ENCODE measurements at regions not wholly inside any gene's neighbourhood (a gene's known extent, or its start where the extent isn't known, plus 50 kb on each side); places are given as distances from the start of the nearest gene placed in this dataset.

DNA sequence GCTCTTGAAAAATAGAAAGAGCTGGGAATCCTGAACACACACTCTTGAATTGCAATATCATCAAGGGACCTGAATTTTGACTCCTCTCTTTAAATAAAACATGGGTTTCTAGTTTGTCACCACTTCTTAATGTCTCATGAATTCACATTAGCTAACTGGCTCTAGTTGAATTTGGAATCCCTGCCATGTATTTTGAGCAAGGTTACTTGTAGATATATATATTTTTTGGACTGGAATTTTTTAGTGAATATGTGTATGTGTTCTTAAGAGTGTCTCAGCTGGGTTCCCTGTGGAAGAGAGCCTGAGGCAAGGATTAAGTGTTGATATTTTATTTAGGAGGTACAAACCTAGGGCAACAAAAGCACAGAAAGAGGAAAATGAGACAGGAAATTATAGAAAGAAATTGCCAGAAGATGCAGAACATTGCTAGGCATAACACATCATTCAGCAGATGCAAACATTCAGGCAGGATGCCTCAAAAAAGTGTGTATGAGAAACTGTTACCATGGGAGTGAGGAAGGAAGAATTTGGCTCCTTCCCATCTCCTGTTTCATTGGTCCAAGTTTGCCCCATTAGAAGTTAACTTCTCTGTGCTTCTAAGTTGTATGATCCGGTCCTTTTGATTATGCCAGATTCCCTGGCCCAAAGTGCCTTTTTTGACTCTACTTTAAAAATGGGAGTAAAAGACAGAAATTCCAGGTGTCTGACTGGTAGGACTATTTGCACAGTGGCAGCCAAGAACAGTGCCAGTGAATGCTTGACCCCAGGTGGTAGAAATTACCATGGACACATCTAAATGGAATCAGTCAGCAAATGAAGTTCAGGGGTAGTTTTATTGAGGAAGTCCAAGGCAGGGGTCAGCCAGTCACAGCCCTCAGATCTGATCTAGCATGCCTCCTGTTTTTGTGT, 253.7 kb upstream of the TGFBR2 start:
- dilution Hi-C loops (cut with MboI; ENCODE audit: extremely low pct_ligation_motif_present, low sequenced_read_pairs) = no loop called here
- H3K79me2 ChIP-seq (ENCODE audit: control insufficient read depth, insufficient read depth, low read length) = no peaks in the 10 kb centered on the region
- no peaks in the 10 kb centered on the region for H3K27me3 ChIP-seq (ENCODE audit: control insufficient read depth, extremely low read depth, insufficient read depth, low read length)
- H3K4me2 ChIP-seq (ENCODE audit: control insufficient read depth, extremely low read depth, insufficient read depth, low read depth, low read length) = peak overlapping the region; percentile 13
- H3K27ac ChIP-seq (ENCODE audit: control insufficient read depth, insufficient read depth, low read length) = peak overlapping the region; percentile 78
- H4K20me1 ChIP-seq (ENCODE audit: control insufficient read depth, extremely low read depth, insufficient read depth, low read length) = no peaks in the 10 kb centered on the region
- no peaks in the 10 kb centered on the region for H3K9me3 ChIP-seq (ENCODE audit: control insufficient read depth, low read depth, low read length)
- H2AFZ ChIP-seq (ENCODE audit: control insufficient read depth, low read length) = no peak overlapping the region
- FAIRE-seq (peak; percentile 83), DNase-seq (ENCODE audit: low read depth, low spot score) (no peak)
- peaks cover 66% of the 10 kb centered on the region for H3K4me1 ChIP-seq (ENCODE audit: control insufficient read depth, extremely low read depth, insufficient read depth, low read length)
- no peaks in the 10 kb centered on the region for H3K9me1 ChIP-seq (ENCODE audit: control insufficient read depth, extremely low read depth, insufficient read depth, low read length)
- no peak overlapping the region for H3K9ac ChIP-seq (ENCODE audit: control insufficient read depth, extremely low read depth, insufficient read depth, low read length)
- no peak overlapping the region for H3K4me3 ChIP-seq (ENCODE audit: control insufficient read depth in 2 of 3, extremely low read depth in 1 of 3, insufficient read depth in 2 of 3, low read depth in 1 of 3, low read length in 3 of 3)
- TF ChIP-seq EZH2 (IDR thresholded peaks at IDR 0.05; ENCODE audit: low read length) = no peak
- TF ChIP-seq, protein P1, sequence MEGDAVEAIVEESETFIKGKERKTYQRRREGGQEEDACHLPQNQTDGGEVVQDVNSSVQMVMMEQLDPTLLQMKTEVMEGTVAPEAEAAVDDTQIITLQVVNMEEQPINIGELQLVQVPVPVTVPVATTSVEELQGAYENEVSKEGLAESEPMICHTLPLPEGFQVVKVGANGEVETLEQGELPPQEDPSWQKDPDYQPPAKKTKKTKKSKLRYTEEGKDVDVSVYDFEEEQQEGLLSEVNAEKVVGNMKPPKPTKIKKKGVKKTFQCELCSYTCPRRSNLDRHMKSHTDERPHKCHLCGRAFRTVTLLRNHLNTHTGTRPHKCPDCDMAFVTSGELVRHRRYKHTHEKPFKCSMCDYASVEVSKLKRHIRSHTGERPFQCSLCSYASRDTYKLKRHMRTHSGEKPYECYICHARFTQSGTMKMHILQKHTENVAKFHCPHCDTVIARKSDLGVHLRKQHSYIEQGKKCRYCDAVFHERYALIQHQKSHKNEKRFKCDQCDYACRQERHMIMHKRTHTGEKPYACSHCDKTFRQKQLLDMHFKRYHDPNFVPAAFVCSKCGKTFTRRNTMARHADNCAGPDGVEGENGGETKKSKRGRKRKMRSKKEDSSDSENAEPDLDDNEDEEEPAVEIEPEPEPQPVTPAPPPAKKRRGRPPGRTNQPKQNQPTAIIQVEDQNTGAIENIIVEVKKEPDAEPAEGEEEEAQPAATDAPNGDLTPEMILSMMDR (optimal IDR thresholded peaks at IDR 0.05 in 1 of 3, IDR thresholded peaks at IDR 0.05 in 1 of 3, conservative IDR thresholded peaks at IDR 0.05 in 1 of 3; ENCODE audit: extremely low read depth in 1 of 3, insufficient read depth in 2 of 3, low read length in 3 of 3) = no peak
- H3K36me3 ChIP-seq (ENCODE audit: control insufficient read depth in 2 of 2, extremely low read depth in 1 of 2, insufficient read depth in 2 of 2, low read length in 2 of 2) = peaks cover 0 to 3% of the 10 kb centered on the region in 2 experiments

- H3K4me3 ChIP-seq (ENCODE audit: control insufficient read depth in 2 of 3, extremely low read depth in 1 of 3, insufficient read depth in 2 of 3, low read depth in 1 of 3, low read length in 3 of 3) = no peak overlapping the region
- H3K4me2 ChIP-seq (ENCODE audit: control insufficient read depth, extremely low read depth, insufficient read depth, low read depth, low read length) = peak overlapping the region; percentile 62
- TF ChIP-seq, protein P1 (optimal IDR thresholded peaks at IDR 0.05 in 1 of 3, IDR thresholded peaks at IDR 0.05 in 1 of 3, conservative IDR thresholded peaks at IDR 0.05 in 1 of 3; ENCODE audit: extremely low read depth in 1 of 3, insufficient read depth in 2 of 3, low read length in 3 of 3) = no peak
- no peak for TF ChIP-seq EZH2 (IDR thresholded peaks at IDR 0.05; ENCODE audit: low read length)
- DNase-seq (ENCODE audit: low read depth, low spot score) (no peak), FAIRE-seq (peak; percentile 89)
- H3K9me3 ChIP-seq (ENCODE audit: control insufficient read depth, low read depth, low read length) = no peaks in the 10 kb centered on the region
- H3K79me2 ChIP-seq (ENCODE audit: control insufficient read depth, insufficient read depth, low read length) = no peaks in the 10 kb centered on the region
- dilution Hi-C loops (cut with MboI; ENCODE audit: extremely low pct_ligation_motif_present, low sequenced_read_pairs) = no loop called here
- H3K4me1 ChIP-seq (ENCODE audit: control insufficient read depth, extremely low read depth, insufficient read depth, low read length) = peaks cover 65% of the 10 kb centered on the region
- H3K27ac ChIP-seq (ENCODE audit: control insufficient read depth, insufficient read depth, low read length) = peak overlapping the region; percentile 78
- no peaks in the 10 kb centered on the region for H4K20me1 ChIP-seq (ENCODE audit: control insufficient read depth, extremely low read depth, insufficient read depth, low read length)
- no peak overlapping the region for H3K9ac ChIP-seq (ENCODE audit: control insufficient read depth, extremely low read depth, insufficient read depth, low read length)
- no peaks in the 10 kb centered on the region for H3K27me3 ChIP-seq (ENCODE audit: control insufficient read depth, extremely low read depth, insufficient read depth, low read length)
- H3K36me3 ChIP-seq (ENCODE audit: control insufficient read depth in 2 of 2, extremely low read depth in 1 of 2, insufficient read depth in 2 of 2, low read length in 2 of 2) = peaks cover 0 to 3% of the 10 kb centered on the region in 2 experiments
- H3K9me1 ChIP-seq (ENCODE audit: control insufficient read depth, extremely low read depth, insufficient read depth, low read length) = no peaks in the 10 kb centered on the region
- H2AFZ ChIP-seq (ENCODE audit: control insufficient read depth, low read length) = no peak overlapping the region
Observed at GRCh38 chr3:30353711-30354467, 252.5 kb upstream of the TGFBR2 start.
